ENCODE measurements at regions not wholly inside any gene's neighbourhood (a gene's known extent, or its start where the extent isn't known, plus 50 kb on each side); places are given as distances from the start of the nearest gene placed in this dataset.

- POLR2A ChIA-PET = no interaction called here
- peak; percentile 72 for ATAC-seq
These were observed 164.4 kb upstream of the ZBED5 start for GRCh38 chr11:11022125-11022730.

More at GRCh38 chr11:11022125-11022730, 164.4 kb upstream of the ZBED5 start:
- Histone ChIP-seq H3K4me3 (replicated peaks in 1 of 2; ENCODE audit: low read depth in 1 of 2, low read length in 2 of 2) (no peak overlapping the region), H3K9me3 (ENCODE audit: control insufficient read depth in 1 of 2, insufficient read depth in 1 of 2, low read depth in 1 of 2, low read length in 2 of 2) (no peaks in the 10 kb centered on the region), H3K79me2 (ENCODE audit: insufficient read depth, low read length) (no peaks in the 10 kb centered on the region), H4K20me1 (ENCODE audit: insufficient read depth) (no peaks in the 10 kb centered on the region), H3K4me2 (ENCODE audit: low read length) (no peak overlapping the region), H3K27ac (ENCODE audit: low read depth, low read length) (no peak overlapping the region), H3K9ac (ENCODE audit: low read length) (no peak overlapping the region), H2AFZ (ENCODE audit: low read depth, low read length, poor library complexity, severe bottlenecking) (peak overlapping the region; percentile 46), H3K9me2 (ENCODE audit: insufficient read depth) (no peaks in the 10 kb centered on the region), H3K4me1 (ENCODE audit: control insufficient read depth in 1 of 2, insufficient read depth in 2 of 2, low read length in 2 of 2) (0 out of 4 replicates have a peak, but pooled peaks cover 0 to 3% of the 10 kb centered on the region in 2 experiments), H3K27me3 (ENCODE audit: insufficient read depth, low read length) (no peaks in the 10 kb centered on the region), H3K36me3 (ENCODE audit: control insufficient read depth in 1 of 2, insufficient read depth in 2 of 2, low read length in 2 of 2) (no peaks in the 10 kb centered on the region)
- TF ChIP-seq RAD21 (IDR thresholded peaks at IDR 0.05; ENCODE audit: low read depth) (peak; percentile 78), ZNF274 (IDR thresholded peaks at IDR 0.05; ENCODE audit: low read depth, low read length) (no peak)
- TF ChIP-seq, protein P1, sequence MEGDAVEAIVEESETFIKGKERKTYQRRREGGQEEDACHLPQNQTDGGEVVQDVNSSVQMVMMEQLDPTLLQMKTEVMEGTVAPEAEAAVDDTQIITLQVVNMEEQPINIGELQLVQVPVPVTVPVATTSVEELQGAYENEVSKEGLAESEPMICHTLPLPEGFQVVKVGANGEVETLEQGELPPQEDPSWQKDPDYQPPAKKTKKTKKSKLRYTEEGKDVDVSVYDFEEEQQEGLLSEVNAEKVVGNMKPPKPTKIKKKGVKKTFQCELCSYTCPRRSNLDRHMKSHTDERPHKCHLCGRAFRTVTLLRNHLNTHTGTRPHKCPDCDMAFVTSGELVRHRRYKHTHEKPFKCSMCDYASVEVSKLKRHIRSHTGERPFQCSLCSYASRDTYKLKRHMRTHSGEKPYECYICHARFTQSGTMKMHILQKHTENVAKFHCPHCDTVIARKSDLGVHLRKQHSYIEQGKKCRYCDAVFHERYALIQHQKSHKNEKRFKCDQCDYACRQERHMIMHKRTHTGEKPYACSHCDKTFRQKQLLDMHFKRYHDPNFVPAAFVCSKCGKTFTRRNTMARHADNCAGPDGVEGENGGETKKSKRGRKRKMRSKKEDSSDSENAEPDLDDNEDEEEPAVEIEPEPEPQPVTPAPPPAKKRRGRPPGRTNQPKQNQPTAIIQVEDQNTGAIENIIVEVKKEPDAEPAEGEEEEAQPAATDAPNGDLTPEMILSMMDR (IDR thresholded peaks at IDR 0.05 in 2 of 3, conservative IDR thresholded peaks at IDR 0.05 in 1 of 3; ENCODE audit: borderline replicate concordance in 1 of 3, insufficient read depth in 1 of 3, low read depth in 2 of 3, low read length in 2 of 3) = peak; percentile 21 to 62 (median 45); a peak in 4 of 6 replicates
- TF ChIP-seq, protein P2, sequence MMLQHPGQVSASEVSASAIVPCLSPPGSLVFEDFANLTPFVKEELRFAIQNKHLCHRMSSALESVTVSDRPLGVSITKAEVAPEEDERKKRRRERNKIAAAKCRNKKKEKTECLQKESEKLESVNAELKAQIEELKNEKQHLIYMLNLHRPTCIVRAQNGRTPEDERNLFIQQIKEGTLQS (IDR thresholded peaks at IDR 0.05) = no peak
- DNase-seq (ENCODE audit: low read depth, low spot score) = peak; percentile 12
- ChIA-PET CTCF (interaction anchor here (0.9 to 3.2 kb wide), 4 partner anchors 11 to 229 kb away, joined by 3 to 42 read pairs (median 27); no protein-coding TSS in a partner anchor), RAD21 (ENCODE audit: low non-redundant PET in 1 of 2, low total read pairs in 2 of 2, uncharacterized antibody in 2 of 2, unreplicated experiment in 2 of 2) (interaction anchor here (1.0 to 2.5 kb wide), 4 partner anchors 88 to 230 kb away, joined by 4 to 13 read pairs (median 6); no protein-coding TSS in a partner anchor)
- intact Hi-C loops (cut with micrococcal nuclease) = loop anchor here (1.0 to 5.0 kb wide), 3 partner anchors 89 to 250 kb away; no protein-coding TSS in a partner anchor
- BruUV-seq (replicated peaks) = no TSS peak

All from HCT116 (cell line).